Epithelial cell of esophagus (primary cell): ENCODE measurements at regions not wholly inside any gene's neighbourhood (a gene's known extent, or its start where the extent isn't known, plus 50 kb on each side); places are given as distances from the start of the nearest gene placed in this dataset.
A peak's percentile ranks its signal among the peaks of the same experiment; 100 is the strongest.
"Not testable (repeated sequence)": the region's sequence is repeated elsewhere in the genome, so short reads cannot be mapped to it uniquely, and the experiment has no call there.

Experiments
- DNase-seq: peaks from one replicate; pipeline ENCODE4 v3.0.0; 2010; ENCODE audit warnings: low read depth
- H3K4me3 ChIP-seq: 2 replicates; pipeline ENCODE4 v1.5.1; 2011; ENCODE audit warnings: mild to moderate bottlenecking, low read length, control low read depth
- TF ChIP-seq, protein P1 (sequence below): IDR thresholded peaks from 2 replicates; pipeline ENCODE4 v1.5.1; 2011; ENCODE audit warnings: low read depth, mild to moderate bottlenecking, low read length, control low read depth, inconsistent platforms; ENCODE audit not compliant: insufficient read depth; ENCODE audit errors: missing control alignments

DNA sequence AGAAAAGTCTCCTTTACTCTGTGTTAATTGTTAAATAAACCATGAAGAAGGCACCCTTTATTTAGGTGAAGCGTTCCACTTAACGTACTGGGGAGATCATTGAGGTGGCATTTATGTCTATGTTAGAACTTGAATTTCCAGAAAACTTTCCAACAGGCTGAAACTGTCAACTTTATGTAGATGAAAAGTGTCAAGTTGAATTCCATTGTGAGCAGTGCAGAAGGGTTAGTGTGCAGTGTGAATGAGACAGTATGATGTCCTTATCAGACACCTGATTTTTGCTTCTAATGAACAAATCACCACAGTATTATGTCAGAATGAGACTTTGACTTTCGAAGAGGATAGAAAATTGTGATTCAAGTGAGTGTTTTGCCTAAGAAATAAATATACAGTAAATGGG, 761.6 kb upstream of the SEMA6A start:
- DNase-seq, result no peak
- TF ChIP-seq, protein P1, sequence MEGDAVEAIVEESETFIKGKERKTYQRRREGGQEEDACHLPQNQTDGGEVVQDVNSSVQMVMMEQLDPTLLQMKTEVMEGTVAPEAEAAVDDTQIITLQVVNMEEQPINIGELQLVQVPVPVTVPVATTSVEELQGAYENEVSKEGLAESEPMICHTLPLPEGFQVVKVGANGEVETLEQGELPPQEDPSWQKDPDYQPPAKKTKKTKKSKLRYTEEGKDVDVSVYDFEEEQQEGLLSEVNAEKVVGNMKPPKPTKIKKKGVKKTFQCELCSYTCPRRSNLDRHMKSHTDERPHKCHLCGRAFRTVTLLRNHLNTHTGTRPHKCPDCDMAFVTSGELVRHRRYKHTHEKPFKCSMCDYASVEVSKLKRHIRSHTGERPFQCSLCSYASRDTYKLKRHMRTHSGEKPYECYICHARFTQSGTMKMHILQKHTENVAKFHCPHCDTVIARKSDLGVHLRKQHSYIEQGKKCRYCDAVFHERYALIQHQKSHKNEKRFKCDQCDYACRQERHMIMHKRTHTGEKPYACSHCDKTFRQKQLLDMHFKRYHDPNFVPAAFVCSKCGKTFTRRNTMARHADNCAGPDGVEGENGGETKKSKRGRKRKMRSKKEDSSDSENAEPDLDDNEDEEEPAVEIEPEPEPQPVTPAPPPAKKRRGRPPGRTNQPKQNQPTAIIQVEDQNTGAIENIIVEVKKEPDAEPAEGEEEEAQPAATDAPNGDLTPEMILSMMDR, result no peak
- no peak overlapping the region for H3K4me3 ChIP-seq

DNA sequence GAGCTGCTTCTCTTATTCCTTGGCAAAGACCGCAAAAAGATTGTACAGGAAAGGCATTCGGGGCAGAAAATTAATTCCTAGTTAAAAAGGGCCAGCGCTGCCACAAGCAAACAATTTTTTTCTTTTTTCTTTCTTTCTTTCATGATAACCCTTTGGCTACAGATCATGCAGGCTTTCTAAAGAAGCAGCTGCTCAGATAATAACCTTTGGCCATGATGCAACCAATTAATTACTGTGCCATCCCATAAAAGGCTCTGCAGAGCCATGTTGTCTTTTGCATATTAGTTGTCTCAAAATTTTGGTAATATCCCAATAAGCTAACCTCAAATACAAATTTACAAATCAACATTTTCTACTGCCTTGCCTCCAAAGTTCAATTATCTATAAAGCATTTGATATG, 758.4 kb upstream of the SEMA6A start:
- DNase-seq, result no peak
- TF ChIP-seq, protein P1, result no peak
- H3K4me3 ChIP-seq, result no peak overlapping the region

DNA sequence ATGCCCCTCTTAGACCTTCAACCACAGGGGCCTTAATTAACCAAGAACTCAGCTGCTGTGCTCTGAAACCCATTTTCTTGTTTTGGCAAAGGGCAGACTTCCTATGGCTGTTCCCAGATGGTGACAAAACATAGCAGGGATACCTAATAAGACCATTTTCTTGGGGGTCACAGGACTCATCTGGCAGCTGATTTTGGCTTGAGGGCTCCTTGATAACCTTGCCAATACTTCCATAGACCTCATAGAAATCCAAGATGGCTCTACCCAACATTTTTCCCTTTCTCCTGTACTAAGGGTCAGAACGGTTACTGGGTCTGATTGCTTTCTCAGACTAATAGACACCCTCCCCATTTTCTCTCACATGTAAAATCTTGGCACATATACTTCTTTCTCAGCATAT, 757.7 kb upstream of the SEMA6A start:
- TF ChIP-seq, protein P1, result no peak
- no peak for DNase-seq
- H3K4me3 ChIP-seq, result no peak overlapping the region

DNA sequence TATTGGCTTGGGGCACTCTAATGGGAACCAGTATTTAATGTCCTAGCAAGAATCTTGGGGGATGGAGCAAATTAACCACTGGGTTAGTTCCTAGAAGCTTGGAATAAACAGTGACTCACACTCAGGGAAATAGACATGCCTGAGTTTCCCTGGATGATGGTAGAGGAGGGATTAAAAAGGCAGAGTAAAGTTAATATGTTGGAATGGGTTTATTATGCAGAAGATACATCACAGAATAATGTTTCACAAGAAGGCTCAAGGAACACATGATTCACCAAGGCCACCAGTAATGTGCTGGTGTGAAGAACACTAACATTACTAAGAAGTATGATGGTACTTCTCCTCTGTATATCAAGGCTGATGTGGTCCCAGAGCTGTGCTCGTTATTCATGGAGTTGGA, 752.9 kb upstream of the SEMA6A start:
- H3K4me3 ChIP-seq, result no peak overlapping the region
- no peak for DNase-seq
- TF ChIP-seq, protein P1, result no peak

DNA sequence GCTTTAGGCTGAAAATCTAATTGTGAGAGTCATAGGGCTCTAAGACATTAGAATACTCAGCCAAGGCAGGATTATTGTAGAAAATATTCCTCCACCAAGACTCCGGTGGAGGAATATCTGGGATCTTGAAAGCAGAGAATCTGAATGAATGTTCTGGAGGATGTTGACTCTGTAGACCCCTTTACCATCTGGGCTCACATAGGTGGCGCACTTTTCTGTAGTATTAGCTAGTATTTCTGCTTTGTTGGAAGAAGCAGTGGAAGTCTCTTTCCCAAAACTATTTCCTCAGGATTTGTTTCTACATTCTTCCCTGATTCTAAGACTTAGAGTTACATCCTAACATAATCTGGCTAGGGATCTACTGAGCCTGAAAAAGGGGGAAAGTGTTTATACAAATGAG, 752.4 kb upstream of the SEMA6A start:
- H3K4me3 ChIP-seq, result no peak overlapping the region
- TF ChIP-seq, protein P1, result no peak
- no peak for DNase-seq

DNA sequence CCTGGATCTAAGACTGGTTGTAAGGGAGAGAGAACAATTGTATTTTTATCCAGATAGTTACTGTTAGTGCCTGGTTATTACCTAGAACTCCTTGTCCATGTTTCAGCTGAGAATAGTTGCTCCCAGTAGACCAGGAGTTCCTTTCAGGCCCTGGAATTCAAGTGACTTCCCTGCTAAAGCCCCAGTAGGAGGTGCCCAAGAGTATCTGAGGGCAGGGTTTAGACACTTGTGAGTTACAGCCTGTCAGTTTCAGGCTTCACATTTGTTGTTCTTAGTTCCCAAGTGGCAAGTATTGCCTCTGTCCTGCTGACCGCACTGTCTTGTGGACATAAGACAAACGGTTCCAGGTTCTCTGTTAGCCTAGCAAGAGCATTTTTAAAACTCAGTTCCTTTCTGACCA, 743.9 kb upstream of the SEMA6A start:
- DNase-seq, result peak; percentile 17
- H3K4me3 ChIP-seq, result no peak overlapping the region
- TF ChIP-seq, protein P1, result peak; percentile 29

DNA sequence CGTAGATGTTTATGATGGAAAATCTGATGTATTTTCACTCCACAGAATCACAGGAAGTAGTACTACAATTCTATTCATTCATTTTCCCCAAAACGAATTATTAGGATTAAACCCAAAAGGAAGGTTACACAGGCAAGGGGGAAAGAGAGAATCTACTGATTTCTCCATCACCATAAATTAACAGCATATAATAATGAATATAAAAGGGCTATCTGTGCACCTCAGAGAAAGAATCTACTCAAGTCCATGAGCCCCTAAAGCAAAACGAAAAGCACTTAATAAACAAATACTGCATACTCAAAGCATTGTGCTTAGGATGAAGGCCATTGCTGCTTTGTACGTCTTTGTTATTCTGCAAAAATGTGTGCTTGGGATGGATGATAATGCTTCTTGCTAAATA, 740.5 kb upstream of the SEMA6A start:
- TF ChIP-seq, protein P1, result no peak
- DNase-seq, result no peak
- H3K4me3 ChIP-seq, result no peak overlapping the region

DNA sequence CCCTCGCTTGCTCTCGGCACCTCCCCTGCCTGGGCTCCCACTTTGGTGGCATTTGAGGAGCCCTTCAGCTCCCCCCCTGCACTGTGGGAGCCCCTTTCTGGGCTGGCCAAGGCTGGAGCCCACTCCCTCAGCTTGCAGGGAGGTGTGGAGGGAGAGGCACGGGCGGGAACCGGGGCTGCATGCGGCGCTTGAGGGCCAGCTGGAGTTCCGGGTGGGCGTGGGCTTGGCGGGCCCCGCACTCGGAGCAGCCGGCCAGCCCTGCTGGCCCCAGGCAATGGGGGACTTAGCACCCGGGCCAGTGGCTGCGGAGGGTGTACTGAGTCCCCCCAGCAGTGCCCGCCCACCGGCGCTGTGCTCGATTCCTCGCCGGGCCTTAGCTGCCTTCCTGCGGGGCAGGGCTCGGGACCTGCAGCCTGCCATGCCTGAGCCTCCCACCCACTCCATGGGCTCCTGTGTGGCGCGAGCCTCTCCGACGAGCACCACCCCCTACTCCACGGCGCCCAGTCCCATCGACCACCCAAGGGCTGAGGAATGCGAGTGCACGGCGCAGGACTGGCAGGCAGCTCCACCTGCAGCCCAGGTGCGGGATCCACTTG, 730.0 kb upstream of the SEMA6A start:
- not testable (repeated sequence) for H3K4me3 ChIP-seq, DNase-seq
